ENCODE measurements at regions not wholly inside any gene's neighbourhood (a gene's known extent, or its start where the extent isn't known, plus 50 kb on each side); places are given as distances from the start of the nearest gene placed in this dataset.
"Not testable (repeated sequence)": the region's sequence is repeated elsewhere in the genome, so short reads cannot be mapped to it uniquely, and the experiment has no call there.

GRCh38 chr6:144372116-144372515, 87.0 kb downstream of the UTRN start:
- no peak for TF ChIP-seq CTCF (IDR thresholded peaks at IDR 0.05; ENCODE audit: extremely low read depth, low read depth, low read length)
- Histone ChIP-seq H3K4me3 (ENCODE audit: insufficient read depth, low read length) (no peak overlapping the region), H3K4me1 (ENCODE audit: insufficient read depth, low read length) (peaks cover 4% of the 10 kb centered on the region), H3K27me3 (ENCODE audit: insufficient read depth, low read length) (no peaks in the 10 kb centered on the region), H4K20me1 (ENCODE audit: insufficient read depth, low read length) (peaks cover 8% of the 10 kb centered on the region), H3K4me2 (ENCODE audit: insufficient read depth, low read length) (no peak overlapping the region), H3K27ac (ENCODE audit: low read depth, low read length) (no peak overlapping the region), H3K9me3 (ENCODE audit: low read depth, low read length) (no peaks in the 10 kb centered on the region), H3K79me2 (ENCODE audit: insufficient read depth, low read length) (peaks cover 80% of the 10 kb centered on the region), H2AFZ (ENCODE audit: low read length) (no peak overlapping the region), H3K36me3 (ENCODE audit: insufficient read depth, low read length) (no peaks in the 10 kb centered on the region)
- DNase-seq (ENCODE audit: insufficient read length, low spot score, missing footprints) = no peak

GRCh38 chr6:144372611-144373594, 87.8 kb downstream of the UTRN start:
- no peaks in the 10 kb centered on the region for H3K36me3 ChIP-seq (ENCODE audit: insufficient read depth, low read length)
- no peak overlapping the region for H3K4me2 ChIP-seq (ENCODE audit: insufficient read depth, low read length)
- H3K27ac ChIP-seq (ENCODE audit: low read depth, low read length) = no peak overlapping the region
- TF ChIP-seq CTCF (IDR thresholded peaks at IDR 0.05; ENCODE audit: extremely low read depth, low read depth, low read length) = no peak
- no peaks in the 10 kb centered on the region for H3K27me3 ChIP-seq (ENCODE audit: insufficient read depth, low read length)
- H3K4me3 ChIP-seq (ENCODE audit: insufficient read depth, low read length) = no peak overlapping the region
- peaks cover 75% of the 10 kb centered on the region for H3K79me2 ChIP-seq (ENCODE audit: insufficient read depth, low read length)
- H3K4me1 ChIP-seq (ENCODE audit: insufficient read depth, low read length) = peaks cover 11% of the 10 kb centered on the region
- H4K20me1 ChIP-seq (ENCODE audit: insufficient read depth, low read length) = peaks cover 13% of the 10 kb centered on the region
- no peak for DNase-seq (ENCODE audit: insufficient read length, low spot score, missing footprints)
- H3K9me3 ChIP-seq (ENCODE audit: low read depth, low read length) = no peaks in the 10 kb centered on the region
- H2AFZ ChIP-seq (ENCODE audit: low read length) = no peak overlapping the region

GRCh38 chr6:144374525-144374924, 89.4 kb downstream of the UTRN start:
- H3K9me3 ChIP-seq (ENCODE audit: low read depth, low read length); H2AFZ ChIP-seq (ENCODE audit: low read length); H3K27me3 ChIP-seq (ENCODE audit: insufficient read depth, low read length); H3K36me3 ChIP-seq (ENCODE audit: insufficient read depth, low read length); H3K4me3 ChIP-seq (ENCODE audit: insufficient read depth, low read length); H3K27ac ChIP-seq (ENCODE audit: low read depth, low read length); DNase-seq (ENCODE audit: insufficient read length, low spot score, missing footprints); H3K4me2 ChIP-seq (ENCODE audit: insufficient read depth, low read length): not testable (repeated sequence)
- Histone ChIP-seq H4K20me1 (ENCODE audit: insufficient read depth, low read length) (peaks cover 19% of the 10 kb centered on the region), H3K79me2 (ENCODE audit: insufficient read depth, low read length) (peaks cover 74% of the 10 kb centered on the region), H3K4me1 (ENCODE audit: insufficient read depth, low read length) (peaks cover 21% of the 10 kb centered on the region)

GRCh38 chr6:144377586-144378210, 92.6 kb downstream of the UTRN start:
- Histone ChIP-seq H4K20me1 (ENCODE audit: insufficient read depth, low read length) (peaks cover 13% of the 10 kb centered on the region), H3K36me3 (ENCODE audit: insufficient read depth, low read length) (no peaks in the 10 kb centered on the region), H3K9me3 (ENCODE audit: low read depth, low read length) (peaks cover 2% of the 10 kb centered on the region), H3K27ac (ENCODE audit: low read depth, low read length) (peak overlapping the region; percentile 74), H3K4me1 (ENCODE audit: insufficient read depth, low read length) (peaks cover 21% of the 10 kb centered on the region), H3K79me2 (ENCODE audit: insufficient read depth, low read length) (peaks cover 75% of the 10 kb centered on the region), H3K4me2 (ENCODE audit: insufficient read depth, low read length) (peak overlapping the region; percentile 78), H3K27me3 (ENCODE audit: insufficient read depth, low read length) (no peaks in the 10 kb centered on the region), H3K4me3 (ENCODE audit: insufficient read depth, low read length) (peak overlapping the region; percentile 53), H2AFZ (ENCODE audit: low read length) (peak overlapping the region; percentile 27)
- DNase-seq (ENCODE audit: insufficient read length, low spot score, missing footprints) = peak; percentile 74
- no peak for TF ChIP-seq CTCF (IDR thresholded peaks at IDR 0.05; ENCODE audit: extremely low read depth, low read depth, low read length)

All from osteoblast (primary cell).